Vagina (tissue), 2 donors: ENCODE measurements at regions not wholly inside any gene's neighbourhood (a gene's known extent, or its start where the extent isn't known, plus 50 kb on each side); places are given as distances from the start of the nearest gene placed in this dataset.

Experiments
- CTCF ChIP-seq, 3 experiments: fragments of 450-650 bp in 2 of 3; fragments of 200-600 bp in 1 of 3; sonication (generic) in 1 of 3; IDR thresholded peaks; one replicate each; pipeline ENCODE4 v1.5.1; 2017 to 2019; ENCODE audit warnings: antibody characterized with exemption in 3 of 3, mild to moderate bottlenecking in 2 of 3, moderate library complexity in 2 of 3
- POLR2A ChIP-seq, 2 donors: fragments of 450-650 bp; IDR thresholded peaks; one replicate each; pipeline ENCODE4 v1.6.1; 2017; ENCODE audit warnings: antibody characterized with exemption in 2 of 2, mild to moderate bottlenecking in 2 of 2, moderate library complexity in 2 of 2
- POLR2AphosphoS5 ChIP-seq, 2 donors: sonication (generic); formaldehyde crosslinking; IDR thresholded peaks; one replicate each; pipeline ENCODE4 v1.9.0; 2017; ENCODE audit warnings: antibody characterized with exemption in 2 of 2, mild to moderate bottlenecking in 2 of 2, low read depth in 1 of 2; ENCODE audit not compliant: insufficient read depth in 1 of 2

DNA sequence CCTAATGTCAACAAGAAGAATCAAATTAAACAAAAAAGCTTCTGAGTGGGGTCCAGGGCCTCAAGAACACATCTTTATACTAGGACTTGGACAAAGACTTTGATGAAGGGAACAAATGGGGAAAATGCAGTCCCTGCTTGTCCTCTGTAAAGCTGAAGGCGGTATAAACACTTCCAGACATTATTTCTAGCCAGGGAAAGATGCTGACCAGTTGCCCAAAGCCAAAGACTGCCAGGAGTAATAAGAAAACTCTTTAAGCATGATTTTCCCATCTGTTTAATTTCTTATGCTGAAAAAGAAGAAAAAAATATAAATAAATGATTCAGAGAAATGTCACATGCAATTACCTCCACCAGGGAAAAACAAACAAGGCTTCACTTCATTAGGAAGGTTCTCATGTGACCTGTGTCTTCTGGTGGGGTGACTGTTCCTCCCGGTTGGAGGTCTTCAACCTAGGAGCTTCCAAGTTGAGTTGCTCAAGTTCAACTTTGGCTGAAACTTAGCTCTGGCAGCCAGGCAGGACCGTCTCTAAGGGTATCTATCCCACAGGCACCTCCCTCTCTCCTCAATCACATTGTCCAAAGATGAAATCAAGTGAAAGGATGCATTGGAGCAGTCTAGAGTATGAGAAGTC is 65.2 kb upstream of the KCNE2 start:
- TF ChIP-seq CTCF (IDR thresholded peaks at IDR 0.05), result no peak
- TF ChIP-seq POLR2A (IDR thresholded peaks at IDR 0.05), result no peak
- TF ChIP-seq POLR2AphosphoS5 (IDR thresholded peaks at IDR 0.05; ENCODE audit: insufficient read depth in 1 of 2, low read depth in 1 of 2), result no peak
